GM19099 (cell line): ENCODE measurements at regions not wholly inside any gene's neighbourhood (a gene's known extent, or its start where the extent isn't known, plus 50 kb on each side); places are given as distances from the start of the nearest gene placed in this dataset.

Source experiments
- POLR2A ChIP-seq: IDR thresholded peaks from 3 replicates; pipeline ENCODE4 v1.6.1; 2011; ENCODE audit warnings: low read depth; ENCODE audit not compliant: insufficient read length; ENCODE audit errors: extremely low read depth

- no peak for TF ChIP-seq POLR2A
Observed at GRCh38 chr1:83115785-83116184, 883.1 kb downstream of the TTLL7 start.

- TF ChIP-seq POLR2A = no peak
Observed at GRCh38 chr1:83114136-83114834, 884.6 kb downstream of the TTLL7 start.

- TF ChIP-seq POLR2A = no peak
Observed at GRCh38 chr1:83113652-83114051, 885.3 kb downstream of the TTLL7 start.

GRCh38 chr1:83112248-83112885, 886.6 kb downstream of the TTLL7 start:
- TF ChIP-seq POLR2A = no peak

GRCh38 chr1:83110156-83110555, 888.8 kb downstream of the TTLL7 start:
- TF ChIP-seq POLR2A = no peak

- TF ChIP-seq POLR2A = no peak
Observed at GRCh38 chr1:83109692-83110091, 889.2 kb downstream of the TTLL7 start.

- TF ChIP-seq POLR2A = no peak
Observed at GRCh38 chr1:83104558-83104957, 894.4 kb downstream of the TTLL7 start.

- no peak for TF ChIP-seq POLR2A
Observed at GRCh38 chr1:83103341-83103740, 895.6 kb downstream of the TTLL7 start.

GRCh38 chr1:83102630-83103071, 896.3 kb downstream of the TTLL7 start:
- TF ChIP-seq POLR2A = no peak

GRCh38 chr1:83101406-83101805, 897.5 kb downstream of the TTLL7 start:
- TF ChIP-seq POLR2A = no peak

- no peak for TF ChIP-seq POLR2A
Observed at GRCh38 chr1:83100133-83100532, 898.8 kb downstream of the TTLL7 start.

GRCh38 chr1:83098791-83099190, 900.1 kb downstream of the TTLL7 start:
- no peak for TF ChIP-seq POLR2A

- TF ChIP-seq POLR2A = no peak
Observed at GRCh38 chr1:83098131-83098530, 900.8 kb downstream of the TTLL7 start.

GRCh38 chr1:83097715-83098114, 901.2 kb downstream of the TTLL7 start:
- no peak for TF ChIP-seq POLR2A

GRCh38 chr1:83095570-83095969, 903.4 kb downstream of the TTLL7 start:
- TF ChIP-seq POLR2A = no peak

- TF ChIP-seq POLR2A = no peak
Observed at GRCh38 chr1:83090195-83090594, 908.7 kb downstream of the TTLL7 start.

- no peak for TF ChIP-seq POLR2A
Observed at GRCh38 chr1:83087851-83088250, 911.1 kb downstream of the TTLL7 start.

- TF ChIP-seq POLR2A = no peak
Observed at GRCh38 chr1:83086986-83087512, 911.9 kb downstream of the TTLL7 start.
